ENCODE measurements at regions not wholly inside any gene's neighbourhood (a gene's known extent, or its start where the extent isn't known, plus 50 kb on each side); places are given as distances from the start of the nearest gene placed in this dataset.
"Not testable (repeated sequence)": the region's sequence is repeated elsewhere in the genome, so short reads cannot be mapped to it uniquely, and the experiment has no call there.

GRCh38 chr10:23755556-23755955 lies 316.7 kb downstream of the OTUD1 start:
- DNase-seq (ENCODE audit: low spot score) = no peak

- no peak for DNase-seq (ENCODE audit: low spot score)
Measured at GRCh38 chr10:23768281-23768680, 329.4 kb downstream of the OTUD1 start.

- no peak for DNase-seq (ENCODE audit: low spot score)
Measured at GRCh38 chr10:23777153-23777552, 338.3 kb downstream of the OTUD1 start.

DNA sequence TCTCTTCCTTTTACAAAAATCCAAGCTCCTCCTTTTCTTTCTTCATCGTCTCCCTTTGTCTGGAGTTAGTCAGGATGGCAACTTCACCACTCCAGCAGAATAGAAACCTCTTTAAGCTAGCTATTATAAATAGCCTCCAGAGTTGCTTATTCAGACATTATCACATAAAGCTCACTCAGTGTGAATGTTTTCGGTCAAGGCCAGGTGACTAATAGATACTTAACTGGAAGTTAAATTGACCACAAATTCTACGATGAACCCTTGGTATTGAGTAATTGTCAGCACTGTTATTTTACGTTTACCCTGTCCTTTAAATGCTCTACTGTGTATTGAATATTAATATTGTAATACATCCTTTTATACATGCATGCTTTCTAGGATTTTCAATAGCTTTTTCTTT lies 340.4 kb downstream of the OTUD1 start:
- DNase-seq (ENCODE audit: low spot score) = no peak

DNA sequence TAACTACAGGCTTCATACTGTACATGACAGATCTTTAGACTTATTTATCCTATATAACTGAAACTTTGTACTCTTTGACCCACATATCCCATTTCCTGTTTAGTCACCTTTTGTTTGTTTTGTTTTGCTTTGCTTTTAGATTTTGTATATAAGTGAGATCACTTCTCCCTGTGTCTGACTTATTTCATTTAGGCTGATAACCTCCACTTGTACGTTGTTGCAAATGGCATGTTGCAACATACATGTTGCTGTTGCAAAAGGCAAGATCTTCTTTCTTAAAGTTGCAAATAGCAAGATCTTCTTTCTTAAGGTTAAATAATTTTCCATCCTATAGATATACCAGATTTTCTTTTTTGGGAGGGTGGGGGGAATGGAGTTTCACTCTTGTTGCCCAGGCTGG lies 341.5 kb downstream of the OTUD1 start:
- no peak for DNase-seq (ENCODE audit: low spot score)

DNA sequence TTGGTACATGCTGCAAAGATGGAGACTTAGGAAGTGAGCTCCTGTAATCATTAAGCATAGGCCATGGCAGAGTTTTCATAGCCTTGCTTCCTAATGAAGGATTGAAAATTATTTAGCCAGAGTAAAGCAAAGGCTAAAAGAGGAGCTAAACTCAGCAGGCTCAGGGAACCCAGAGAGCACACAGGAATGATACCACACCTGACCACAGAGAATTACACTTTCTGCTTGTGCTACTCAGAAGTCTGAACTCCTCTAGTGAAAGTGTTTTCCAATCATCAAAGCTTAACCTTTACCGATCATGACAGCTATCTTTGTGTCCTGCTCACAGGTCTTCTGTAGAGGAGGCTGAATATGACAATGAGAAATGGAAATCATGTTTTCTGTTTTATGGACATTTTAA lies 347.7 kb downstream of the OTUD1 start:
- DNase-seq (ENCODE audit: low spot score) = no peak

DNA sequence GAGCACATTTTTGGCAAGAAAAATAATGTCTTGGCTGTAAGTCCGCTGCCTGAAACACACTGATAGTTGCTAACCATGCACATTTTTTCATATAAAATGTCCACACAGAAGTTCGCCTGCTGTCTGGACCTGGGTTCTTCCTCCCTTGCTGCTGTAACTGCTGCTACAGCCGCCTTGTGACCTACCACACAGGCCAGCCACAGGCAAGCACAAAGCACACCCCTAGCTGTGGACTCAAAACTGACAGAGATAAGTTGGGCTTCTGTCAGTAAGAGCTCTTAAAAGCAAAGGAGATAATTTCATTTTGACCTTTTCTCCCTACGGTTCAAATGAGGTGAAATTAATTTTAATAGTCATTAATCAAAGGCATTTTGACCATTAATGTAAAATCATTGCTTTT lies 354.7 kb downstream of the OTUD1 start:
- DNase-seq (ENCODE audit: low spot score) = no peak

- not testable (repeated sequence) for DNase-seq (ENCODE audit: low spot score)
Measured at GRCh38 chr10:23797452-23797851, 358.6 kb downstream of the OTUD1 start.

- DNase-seq (ENCODE audit: low spot score) = no peak
Measured at GRCh38 chr10:23804125-23804524, 365.2 kb downstream of the OTUD1 start.

GRCh38 chr10:23813687-23814086 lies 374.8 kb downstream of the OTUD1 start:
- no peak for DNase-seq (ENCODE audit: low spot score)

- DNase-seq (ENCODE audit: low spot score) = no peak
Measured at GRCh38 chr10:23818484-23818883, 379.6 kb downstream of the OTUD1 start.

DNA sequence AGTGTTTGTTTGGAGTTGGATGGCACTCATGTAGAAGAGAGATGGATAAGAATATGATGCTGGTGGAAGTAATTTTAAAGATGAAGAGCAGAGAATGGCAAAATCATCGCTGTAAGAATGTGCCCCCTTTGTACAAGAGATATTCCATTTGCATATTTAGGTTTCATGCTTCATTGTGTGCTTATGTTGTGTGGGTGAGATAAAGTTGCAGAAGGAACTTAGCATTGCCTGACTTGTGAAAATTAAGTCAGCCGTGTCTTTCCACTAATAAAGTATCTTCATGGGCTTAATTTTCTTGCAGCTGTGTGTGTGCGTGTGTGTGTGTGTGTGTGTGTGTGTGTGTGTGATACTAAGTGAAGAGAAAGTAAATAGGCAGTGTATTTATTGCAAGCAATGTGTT lies 381.9 kb downstream of the OTUD1 start:
- DNase-seq (ENCODE audit: low spot score) = no peak

- no peak for DNase-seq (ENCODE audit: low spot score)
Measured at GRCh38 chr10:23824822-23825221, 384.1 kb upstream of the KIAA1217 start.

GRCh38 chr10:23826421-23826820 lies 382.5 kb upstream of the KIAA1217 start:
- peak; percentile 16 for DNase-seq (ENCODE audit: low spot score)

DNA sequence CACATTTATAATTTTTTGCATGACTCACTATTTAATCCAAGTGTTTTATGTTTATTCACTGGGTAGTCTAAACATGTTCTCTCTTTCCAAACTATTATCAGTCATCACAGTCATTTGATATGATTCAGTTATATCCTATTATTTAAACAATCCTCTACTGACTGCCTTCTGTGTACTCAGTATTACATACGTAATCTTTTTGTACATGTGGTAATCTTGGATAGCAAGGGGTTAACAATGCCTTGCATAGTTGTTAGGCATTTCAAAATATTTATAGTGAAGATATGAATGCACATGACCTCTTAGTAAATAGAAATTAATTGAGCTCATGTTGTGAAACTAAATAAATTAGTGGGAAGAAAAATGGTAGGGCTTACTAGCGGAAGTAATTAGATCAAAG lies 379.4 kb upstream of the KIAA1217 start:
- no peak for DNase-seq (ENCODE audit: low spot score)

DNA sequence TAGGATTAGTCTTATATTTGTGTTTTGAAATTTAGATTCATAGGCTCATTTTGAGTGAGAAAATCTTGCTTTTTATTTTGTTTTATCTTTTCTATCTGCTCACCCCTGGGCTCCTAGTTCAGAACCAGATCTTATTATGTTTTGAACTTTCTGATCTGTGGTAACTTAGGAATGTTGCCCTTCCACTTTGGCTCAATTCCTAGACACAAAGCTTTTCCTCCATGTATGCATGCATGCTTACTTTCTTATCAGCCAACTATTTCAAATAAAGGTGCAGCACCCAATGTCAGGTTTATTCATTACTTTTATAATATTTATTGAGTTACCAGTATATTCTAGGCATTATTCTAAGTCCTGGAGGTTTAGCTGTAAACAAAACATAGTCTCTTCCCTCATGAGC lies 374.8 kb upstream of the KIAA1217 start:
- no peak for DNase-seq (ENCODE audit: low spot score)

- DNase-seq (ENCODE audit: low spot score) = no peak
Measured at GRCh38 chr10:23850631-23851030, 358.3 kb upstream of the KIAA1217 start.

GRCh38 chr10:23859598-23859997 lies 349.3 kb upstream of the KIAA1217 start:
- no peak for DNase-seq (ENCODE audit: low spot score)

DNA sequence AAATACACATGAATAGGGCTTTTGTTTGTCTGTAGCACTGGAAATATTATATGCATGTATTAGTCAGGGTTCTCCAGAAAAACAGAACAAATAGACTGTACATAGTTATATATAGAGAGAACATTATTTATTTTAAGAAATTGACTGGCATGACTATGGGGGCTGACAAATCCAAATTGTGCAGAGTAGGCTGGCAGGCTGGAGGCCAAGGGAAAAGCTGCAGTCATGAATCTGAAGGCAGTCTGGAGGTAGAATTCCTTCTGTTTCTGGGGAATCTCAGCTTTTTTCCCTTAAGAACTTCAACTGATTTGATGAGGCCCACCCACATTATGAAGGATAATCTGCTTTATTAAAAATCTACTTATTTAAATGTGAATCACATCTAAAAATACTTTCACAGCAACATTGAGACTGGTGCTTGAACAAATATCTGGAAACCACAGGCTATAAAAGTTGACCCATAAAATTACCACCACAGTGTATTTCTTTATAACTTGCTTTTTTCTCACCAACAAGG lies 344.2 kb upstream of the KIAA1217 start:
- DNase-seq (ENCODE audit: low spot score) = no peak

- not testable (repeated sequence) for DNase-seq (ENCODE audit: low spot score)
Measured at GRCh38 chr10:23866985-23867384, 342.0 kb upstream of the KIAA1217 start.

- DNase-seq (ENCODE audit: low spot score) = no peak
Measured at GRCh38 chr10:23868121-23868520, 340.8 kb upstream of the KIAA1217 start.

- no peak for DNase-seq (ENCODE audit: low spot score)
Measured at GRCh38 chr10:23869548-23869947, 339.4 kb upstream of the KIAA1217 start.

- no peak for DNase-seq (ENCODE audit: low spot score)
Measured at GRCh38 chr10:23869996-23870395, 338.9 kb upstream of the KIAA1217 start.

- no peak for DNase-seq (ENCODE audit: low spot score)
Measured at GRCh38 chr10:23870651-23871610, 338.0 kb upstream of the KIAA1217 start.
